Neural progenitor cell (in vitro differentiated cells): ENCODE measurements at regions not wholly inside any gene's neighbourhood (a gene's known extent, or its start where the extent isn't known, plus 50 kb on each side); places are given as distances from the start of the nearest gene placed in this dataset.

Experiments
- DNase-seq: peaks from one replicate; pipeline ENCODE4 v3.0.0-alpha.2; 2016; ENCODE audit warnings: low spot score
- H2AFZ ChIP-seq: fragments of 200-600 bp; sonication (generic); replicated peaks from 2 replicates; pipeline ENCODE4 v1.6.1; 2016; ENCODE audit warnings: antibody characterized with exemption
- H3F3A ChIP-seq: fragments of 200-600 bp; sonication (generic); 2 replicates; pipeline ENCODE4 v1.6.1; 2016; ENCODE audit warnings: antibody characterized with exemption, low read depth
- H3K27ac ChIP-seq: fragments of 200-600 bp; sonication (generic); 2 replicates; pipeline ENCODE4 v1.5.1; 2016; ENCODE audit warnings: mild to moderate bottlenecking
- H3K27me3 ChIP-seq: fragments of 200-600 bp; sonication (generic); 2 replicates; pipeline ENCODE4 v1.6.1; 2016; ENCODE audit warnings: mild to moderate bottlenecking, moderate library complexity
- H3K36me3 ChIP-seq: fragments of 200-600 bp; sonication (generic); 2 replicates; pipeline ENCODE4 v1.5.1; 2016
- H3K4me1 ChIP-seq: fragments of 200-600 bp; sonication (generic); 2 replicates; pipeline ENCODE4 v1.6.1; 2016; ENCODE audit warnings: mixed run types
- H3K4me2 ChIP-seq: fragments of 200-600 bp; sonication (generic); 2 replicates; pipeline ENCODE4 v1.6.1; 2016
- H3K4me3 ChIP-seq: fragments of 200-600 bp; sonication (generic); 2 replicates; pipeline ENCODE4 v1.5.1; 2016
- H3K79me2 ChIP-seq: fragments of 200-600 bp; sonication (generic); 2 replicates; pipeline ENCODE4 v1.6.1; 2016; ENCODE audit warnings: low read depth
- H3K9ac ChIP-seq: fragments of 200-600 bp; sonication (generic); 2 replicates; pipeline ENCODE4 v1.6.1; 2016
- H3K9me3 ChIP-seq: fragments of 200-600 bp; sonication (generic); 2 replicates; pipeline ENCODE4 v1.5.1; 2016; ENCODE audit warnings: low read depth
- H4K20me1 ChIP-seq: fragments of 200-600 bp; sonication (generic); 2 replicates; pipeline ENCODE4 v1.6.1; 2016; ENCODE audit warnings: low read depth
- H3K27ac Mint-ChIP-seq: 3 replicates; pipeline ENCODE4 v1.8.0; 2021; ENCODE audit warnings: mixed read lengths
- H3K27me3 Mint-ChIP-seq: 2 replicates; pipeline ENCODE4 v1.8.0; 2022; ENCODE audit warnings: low read depth, mild to moderate bottlenecking, inconsistent platforms, moderate library complexity, mixed read lengths; ENCODE audit not compliant: insufficient read depth
- H3K36me3 Mint-ChIP-seq: 3 replicates; pipeline ENCODE4 v1.8.0; 2021; ENCODE audit warnings: mixed read lengths
- H3K4me1 Mint-ChIP-seq: 3 replicates; pipeline ENCODE4 v1.8.0; 2021; ENCODE audit warnings: mixed read lengths
- H3K4me3 Mint-ChIP-seq: 3 replicates; pipeline ENCODE4 v1.8.0; 2021; ENCODE audit warnings: mild to moderate bottlenecking, moderate library complexity, mixed read lengths
- H3K9me3 Mint-ChIP-seq: 3 replicates; pipeline ENCODE4 v1.8.0; 2020; ENCODE audit warnings: mixed read lengths
- CTCF ChIP-seq: fragments of 200-600 bp; sonication (generic); IDR thresholded peaks from 2 replicates; pipeline ENCODE4 v1.5.1; 2017; ENCODE audit warnings: antibody characterized with exemption, mild to moderate bottlenecking
- EZH2 ChIP-seq: fragments of 200-600 bp; sonication (generic); IDR thresholded peaks from 2 replicates; pipeline ENCODE4 v1.6.1; 2017; ENCODE audit warnings: antibody characterized with exemption, mild to moderate bottlenecking, moderate library complexity
- EZH2phosphoT487 ChIP-seq: fragments of 200-600 bp; sonication (generic); IDR thresholded peaks from 2 replicates; pipeline ENCODE4 v1.6.1; 2017; ENCODE audit warnings: antibody characterized with exemption

- Mint-ChIP-seq H3K4me1 (peaks cover 34% of the 10 kb centered on the region), H3K36me3 (no peaks in the 10 kb centered on the region), H3K4me3 (no peak overlapping the region), H3K27ac (no peak overlapping the region), H3K27me3 (peaks cover 8% of the 10 kb centered on the region), H3K9me3 (peaks cover 21% of the 10 kb centered on the region)
- Histone ChIP-seq H2AFZ (no peak overlapping the region), H3K4me2 (no peak overlapping the region), H3K9ac (no peak overlapping the region), H4K20me1 (no peaks in the 10 kb centered on the region), H3K36me3 (no peaks in the 10 kb centered on the region), H3K79me2 (no peaks in the 10 kb centered on the region), H3F3A (peaks cover 12% of the 10 kb centered on the region), H3K27me3 (no peaks in the 10 kb centered on the region), H3K9me3 (no peaks in the 10 kb centered on the region), H3K4me1 (peaks cover 14% of the 10 kb centered on the region), H3K4me3 (no peak overlapping the region), H3K27ac (no peak overlapping the region)
- DNase-seq, result no peak
- TF ChIP-seq EZH2phosphoT487 (no peak), EZH2 (no peak)
These were observed 115.6 kb downstream of the MN1 start for GRCh38 chr22:27685970-27686369.

GRCh38 chr22:27686534-27686933, 115.0 kb downstream of the MN1 start:
- Histone ChIP-seq H2AFZ (no peak overlapping the region), H3K79me2 (no peaks in the 10 kb centered on the region), H3K27ac (no peak overlapping the region), H3K9me3 (no peaks in the 10 kb centered on the region), H3K4me3 (no peak overlapping the region), H3F3A (peaks cover 7% of the 10 kb centered on the region), H4K20me1 (no peaks in the 10 kb centered on the region), H3K27me3 (no peaks in the 10 kb centered on the region), H3K4me1 (peaks cover 10% of the 10 kb centered on the region), H3K9ac (no peak overlapping the region), H3K4me2 (no peak overlapping the region), H3K36me3 (no peaks in the 10 kb centered on the region)
- TF ChIP-seq EZH2, result no peak
- TF ChIP-seq CTCF, result no peak
- TF ChIP-seq EZH2phosphoT487, result no peak
- Mint-ChIP-seq H3K27ac (peak overlapping the region; percentile 63), H3K4me3 (no peak overlapping the region), H3K27me3 (peaks cover 10% of the 10 kb centered on the region), H3K36me3 (no peaks in the 10 kb centered on the region), H3K4me1 (peaks cover 31% of the 10 kb centered on the region), H3K9me3 (peaks cover 24% of the 10 kb centered on the region)
- DNase-seq, result no peak

GRCh38 chr22:27687984-27688545, 113.5 kb downstream of the MN1 start:
- no peak for DNase-seq
- Histone ChIP-seq H3K9ac (no peak overlapping the region), H3K27me3 (no peaks in the 10 kb centered on the region), H2AFZ (no peak overlapping the region), H3K36me3 (no peaks in the 10 kb centered on the region), H3K27ac (no peak overlapping the region), H3K4me3 (no peak overlapping the region), H3K4me1 (peaks cover 3% of the 10 kb centered on the region), H3K79me2 (no peaks in the 10 kb centered on the region), H3F3A (peaks cover 3% of the 10 kb centered on the region), H3K4me2 (no peak overlapping the region), H4K20me1 (no peaks in the 10 kb centered on the region), H3K9me3 (no peaks in the 10 kb centered on the region)
- peak overlapping the region; percentile 78 for H3K27ac Mint-ChIP-seq
- H3K4me3 Mint-ChIP-seq, result no peak overlapping the region
- peaks cover 24% of the 10 kb centered on the region for H3K9me3 Mint-ChIP-seq
- no peaks in the 10 kb centered on the region for H3K36me3 Mint-ChIP-seq
- peaks cover 22% of the 10 kb centered on the region for H3K4me1 Mint-ChIP-seq
- H3K27me3 Mint-ChIP-seq, result peaks cover 10% of the 10 kb centered on the region
- TF ChIP-seq EZH2 (no peak), CTCF (no peak), EZH2phosphoT487 (no peak)

- no peak overlapping the region for H3K27ac Mint-ChIP-seq
- no peaks in the 10 kb centered on the region for H3K36me3 Mint-ChIP-seq
- H3K27me3 Mint-ChIP-seq, result peaks cover 10% of the 10 kb centered on the region
- H3K9ac ChIP-seq, result no peak overlapping the region
- peaks cover 18% of the 10 kb centered on the region for H3K4me1 Mint-ChIP-seq
- H3K36me3 ChIP-seq, result no peaks in the 10 kb centered on the region
- TF ChIP-seq EZH2, result no peak
- TF ChIP-seq CTCF, result no peak
- no peak for TF ChIP-seq EZH2phosphoT487
- no peaks in the 10 kb centered on the region for H3K9me3 ChIP-seq
- no peak overlapping the region for H3K4me3 ChIP-seq
- no peaks in the 10 kb centered on the region for H3F3A ChIP-seq
- H3K4me1 ChIP-seq, result no peaks in the 10 kb centered on the region
- H4K20me1 ChIP-seq, result no peaks in the 10 kb centered on the region
- H3K9me3 Mint-ChIP-seq, result peaks cover 24% of the 10 kb centered on the region
- H3K4me2 ChIP-seq, result no peak overlapping the region
- H3K4me3 Mint-ChIP-seq, result no peak overlapping the region
- no peak overlapping the region for H3K27ac ChIP-seq
- no peak overlapping the region for H2AFZ ChIP-seq
- no peak for DNase-seq
- H3K79me2 ChIP-seq, result no peaks in the 10 kb centered on the region
- H3K27me3 ChIP-seq, result no peaks in the 10 kb centered on the region
These were observed 111.9 kb downstream of the MN1 start for GRCh38 chr22:27689664-27690063.
